IMR-90 (cell line): ENCODE measurements at regions not wholly inside any gene's neighbourhood (a gene's known extent, or its start where the extent isn't known, plus 50 kb on each side); places are given as distances from the start of the nearest gene placed in this dataset.

Experiments used
- ATAC-seq: fragments of 200-7000 bp; cut with Tn5 transposase; 2 replicates; pipeline ENCODE4 v1.9.1; 2020; ENCODE audit warnings: low read depth, mild to moderate bottlenecking, moderate library complexity
- BruUV-seq: library from RNA; stranded (reverse); fragments of 400-500 nt; replicated peaks from 2 replicates; lab custom pipeline; 2021; lab: Mats Ljungman, UMichigan
- CTCF ChIA-PET: fragments of 300-600 bp; formaldehyde crosslinking; extraction: SDS; loops from one replicate; lab custom pipeline; 2021; ENCODE audit warnings: antibody characterized with exemption; lab: Yijun Ruan, JAX
- POLR2A ChIA-PET: fragments of 300-600 bp; sonication (Branson Sonifier 250); formaldehyde crosslinking; loops from one replicate; lab custom pipeline; 2022; ENCODE audit warnings: antibody characterized with exemption; ENCODE audit not compliant: unreplicated experiment; lab: Charles Lee
- DNase-seq: peaks from one replicate; pipeline ENCODE4 v3.0.0; 2013
- H2AFZ ChIP-seq: replicated peaks from 2 replicates; pipeline ENCODE3; 2013; ENCODE audit warnings: low read length, mild to moderate bottlenecking; ENCODE audit not compliant: poor library complexity
- H2AK5ac ChIP-seq: 2 replicates; pipeline ENCODE4 v1.6.1; 2013; ENCODE audit warnings: low read depth, low read length, inconsistent platforms
- H2AK9ac ChIP-seq: replicated peaks from 2 replicates; pipeline ENCODE3; 2013; ENCODE audit warnings: mild to moderate bottlenecking, low read depth, low read length, moderate library complexity; ENCODE audit not compliant: poor library complexity
- H2BK120ac ChIP-seq: 2 replicates; pipeline ENCODE4 v1.6.1; 2013; ENCODE audit warnings: low read depth, low read length, inconsistent platforms
- H2BK15ac ChIP-seq: 3 replicates; pipeline ENCODE4 v1.6.1; 2013; ENCODE audit warnings: low read depth, low read length, inconsistent platforms
- H2BK20ac ChIP-seq: 2 replicates; pipeline ENCODE4 v1.6.1; 2013; ENCODE audit warnings: low read depth, mild to moderate bottlenecking, inconsistent platforms, low read length, moderate library complexity
- H2BK5ac ChIP-seq: 2 replicates; pipeline ENCODE4 v1.6.1; 2013; ENCODE audit warnings: mild to moderate bottlenecking, low read depth, low read length, inconsistent platforms; ENCODE audit not compliant: poor library complexity, severe bottlenecking
- H3K14ac ChIP-seq: replicated peaks from 2 replicates; pipeline ENCODE4 v1.6.1; 2013; ENCODE audit warnings: low read depth, low read length, inconsistent platforms
- H3K18ac ChIP-seq: 2 replicates; pipeline ENCODE4 v1.6.1; 2013; ENCODE audit warnings: low read depth, low read length, control low read depth
- H3K23ac ChIP-seq: 2 replicates; pipeline ENCODE4 v1.6.1; 2013; ENCODE audit warnings: low read depth, low read length, inconsistent platforms
- H3K27ac ChIP-seq: 2 replicates; pipeline ENCODE4 v1.5.1; 2013; ENCODE audit warnings: mild to moderate bottlenecking, control low read depth, low read length; ENCODE audit not compliant: insufficient read depth
- H3K27me3 ChIP-seq: 2 replicates; pipeline ENCODE4 v1.6.1; 2013; ENCODE audit warnings: low read length; ENCODE audit not compliant: control insufficient read depth, insufficient read depth
- H3K36me3 ChIP-seq: 2 replicates; pipeline ENCODE4 v1.6.1; 2013; ENCODE audit warnings: low read length, mixed read lengths; ENCODE audit not compliant: control insufficient read depth, insufficient read depth
- H3K4ac ChIP-seq: 2 replicates; pipeline ENCODE4 v1.6.1; 2013; ENCODE audit warnings: low read depth, low read length, inconsistent platforms
- H3K4me1 ChIP-seq: 2 replicates; pipeline ENCODE4 v1.6.1; 2013; ENCODE audit warnings: low read length, mixed read lengths; ENCODE audit not compliant: control insufficient read depth, insufficient read depth
- H3K4me2 ChIP-seq: 2 replicates; pipeline ENCODE4 v1.6.1; 2013; ENCODE audit warnings: low read depth, mild to moderate bottlenecking, control low read depth, low read length, moderate library complexity
- H3K4me3 ChIP-seq: 2 replicates; pipeline ENCODE4 v1.5.1; 2013; ENCODE audit warnings: low read depth, mild to moderate bottlenecking, control low read depth, low read length, moderate library complexity; ENCODE audit not compliant: insufficient read depth
- H3K56ac ChIP-seq: 2 replicates; pipeline ENCODE4 v1.6.1; 2013; ENCODE audit warnings: low read length, inconsistent platforms; ENCODE audit not compliant: insufficient read depth; ENCODE audit errors: extremely low read depth
- H3K79me1 ChIP-seq, 2 experiments: 2 replicates each; pipeline ENCODE4 v1.6.1; 2013; ENCODE audit warnings: low read length in 2 of 2, inconsistent platforms in 1 of 2, low read depth in 1 of 2
- H3K9ac ChIP-seq: 2 replicates; pipeline ENCODE4 v1.6.1; 2013; ENCODE audit warnings: low read depth, low read length, control low read depth
- H3K9me1 ChIP-seq: 2 replicates; pipeline ENCODE4 v1.6.1; 2013; ENCODE audit warnings: low read length, inconsistent platforms; ENCODE audit not compliant: insufficient read depth
- H3K9me3 ChIP-seq: 2 replicates; pipeline ENCODE4 v1.6.1; 2013; ENCODE audit warnings: low read length; ENCODE audit not compliant: control insufficient read depth, insufficient read depth
- H4K20me1 ChIP-seq: 2 replicates; pipeline ENCODE4 v1.6.1; 2013; ENCODE audit warnings: low read length, inconsistent platforms; ENCODE audit not compliant: insufficient read depth
- H4K5ac ChIP-seq: 2 replicates; pipeline ENCODE4 v1.6.1; 2013; ENCODE audit warnings: mild to moderate bottlenecking, low read depth, low read length, control low read depth
- H4K8ac ChIP-seq, 2 experiments: 2 replicates each; pipeline ENCODE4 v1.6.1; 2013; ENCODE audit warnings: low read depth in 2 of 2, low read length in 2 of 2, control low read depth in 1 of 2, inconsistent platforms in 1 of 2
- H4K91ac ChIP-seq: 2 replicates; pipeline ENCODE4 v1.6.1; 2013; ENCODE audit warnings: low read depth, low read length, inconsistent platforms; ENCODE audit not compliant: insufficient read depth
- BHLHE40 ChIP-seq: fragments of 150-350 bp; IDR thresholded peaks from 2 replicates; pipeline ENCODE4 v1.6.1; 2016; ENCODE audit warnings: mild to moderate bottlenecking, low read depth, low read length
- CEBPB ChIP-seq: IDR thresholded peaks from 2 replicates; pipeline ENCODE4 v1.6.1; 2012; ENCODE audit warnings: low read depth, low read length, improper control_type of control experiment
- CHD1 ChIP-seq: IDR thresholded peaks from 2 replicates; pipeline ENCODE4 v1.6.1; 2012; ENCODE audit warnings: low read depth, low read length, improper control_type of control experiment
- ELK1 ChIP-seq: fragments of 150-350 bp; IDR thresholded peaks from 2 replicates; pipeline ENCODE4 v1.6.1; 2016; ENCODE audit warnings: low read depth, mild to moderate bottlenecking, low read length, moderate library complexity, borderline replicate concordance
- FOS ChIP-seq: fragments of 150-350 bp; IDR thresholded peaks from 2 replicates; pipeline ENCODE4 v1.6.1; 2016; ENCODE audit warnings: low read depth, low read length
- MAFK ChIP-seq: IDR thresholded peaks from 2 replicates; pipeline ENCODE4 v1.6.1; 2012; ENCODE audit warnings: low read depth, low read length, improper control_type of control experiment
- MAZ ChIP-seq: IDR thresholded peaks from 2 replicates; pipeline ENCODE4 v1.6.1; 2012; ENCODE audit warnings: low read depth, mild to moderate bottlenecking, low read length, improper control_type of control experiment, moderate library complexity, borderline replicate concordance
- MXI1 ChIP-seq: IDR thresholded peaks from 2 replicates; pipeline ENCODE4 v1.6.1; 2012; ENCODE audit warnings: low read depth, mild to moderate bottlenecking, low read length, moderate library complexity, borderline replicate concordance
- NFE2L2 ChIP-seq: fragments of 150-350 bp; IDR thresholded peaks from 2 replicates; pipeline ENCODE4 v1.6.1; 2016; ENCODE audit warnings: low read depth, mild to moderate bottlenecking, low read length
- POLR2A ChIP-seq: IDR thresholded peaks from 2 replicates; pipeline ENCODE4 v1.6.1; 2012; ENCODE audit warnings: mild to moderate bottlenecking, low read depth, low read length
- RAD21 ChIP-seq: IDR thresholded peaks from 2 replicates; pipeline ENCODE4 v1.6.1; 2012; ENCODE audit warnings: low read length, improper control_type of control experiment
- RCOR1 ChIP-seq: IDR thresholded peaks from 2 replicates; pipeline ENCODE4 v1.6.1; 2012; ENCODE audit warnings: mild to moderate bottlenecking, low read length, improper control_type of control experiment; ENCODE audit not compliant: insufficient replicate concordance
- RFX5 ChIP-seq: IDR thresholded peaks from 2 replicates; pipeline ENCODE4 v1.8.0; 2012; ENCODE audit warnings: low read depth, mild to moderate bottlenecking, low read length, moderate library complexity
- SMC3 ChIP-seq: fragments of 150-350 bp; IDR thresholded peaks from 2 replicates; pipeline ENCODE4 v1.6.1; 2016; ENCODE audit warnings: low read depth, mild to moderate bottlenecking, antibody characterized with exemption, low read length, moderate library complexity
- USF2 ChIP-seq: fragments of 150-350 bp; IDR thresholded peaks from 2 replicates; pipeline ENCODE4 v1.6.1; 2017; ENCODE audit warnings: mild to moderate bottlenecking, antibody characterized with exemption, low read length, low read depth
- WGBS, 2 experiments: methylation state at CpG; one replicate each; pipeline versions ENCODE4 v1.1.5 to v1.1.7; 2013; ENCODE audit warnings: missing lambda C conversion rate in 2 of 2; ENCODE audit not compliant: insufficient read length in 1 of 2; ENCODE audit errors: extremely low coverage in 2 of 2; 5-methylcytosine and 5-hydroxymethylcytosine counted together
- dilution Hi-C: fragments of 300-500 bp; cut with HindIII; formaldehyde crosslinking; loops from one replicate; pipeline ENCODE4 v1.14.3; 2018; ENCODE audit warnings: low sequenced_read_pairs; ENCODE audit not compliant: unreplicated experiment
- in situ Hi-C: fragments of 300-500 bp; cut with MboI; formaldehyde crosslinking; loops from 3 replicates; pipeline ENCODE4 v1.14.3; 2019; ENCODE audit warnings: low sequenced_read_pairs, inconsistent platforms, mixed read lengths
- intact Hi-C: fragments of 100-400 bp; cut with micrococcal nuclease; formaldehyde crosslinking; loops from 2 replicates; pipeline ENCODE4 v1.10.0; 2022
- TF ChIP-seq, protein P1 (sequence below): conservative IDR thresholded peaks from 2 replicates; pipeline ENCODE4 v1.5.1; 2012; ENCODE audit warnings: mild to moderate bottlenecking, low read depth, low read length, improper control_type of control experiment

DNA sequence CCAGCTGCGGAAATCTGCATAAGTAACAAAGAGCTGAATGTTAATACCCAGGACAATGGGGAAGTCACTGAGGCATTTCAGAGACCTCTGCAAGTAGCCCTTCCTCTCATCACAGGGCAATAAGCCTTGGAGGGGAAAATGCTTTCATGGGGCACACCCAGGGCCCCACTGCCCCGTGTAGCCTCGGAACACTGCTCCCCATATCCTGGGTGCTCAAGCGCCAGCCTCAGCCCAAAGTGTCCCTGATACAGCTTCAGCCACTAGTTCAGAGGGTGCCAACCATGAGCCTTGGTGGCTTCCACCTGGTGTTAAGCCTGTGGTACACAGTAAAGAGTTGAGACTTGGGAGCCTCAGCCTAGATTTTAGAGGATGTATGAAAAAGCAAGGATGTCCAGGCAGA is 402.8 kb upstream of the CXorf51A start:
- Histone ChIP-seq H2BK15ac (no peak overlapping the region), H3K36me3 (no peaks in the 10 kb centered on the region), H3K9me3 (peaks cover 3% of the 10 kb centered on the region; the same call in 1 of the 2 replicates), H2AK9ac (no peak overlapping the region), H3K27ac (no peak overlapping the region), H3K14ac (no peak overlapping the region), H2BK120ac (no peak overlapping the region), H4K20me1 (no peaks in the 10 kb centered on the region), H3K4me3 (no peak overlapping the region), H3K4me2 (no peak overlapping the region), H3K27me3 (no peaks in the 10 kb centered on the region), H3K79me1 (no peaks in the 10 kb centered on the region), H3K18ac (no peak overlapping the region), H3K9me1 (no peaks in the 10 kb centered on the region), H4K91ac (no peak overlapping the region), H2BK5ac (no peak overlapping the region), H3K4me1 (no peaks in the 10 kb centered on the region), H4K8ac (no peak overlapping the region), H2BK20ac (no peak overlapping the region), H4K5ac (no peak overlapping the region), H2AK5ac (no peak overlapping the region), H3K23ac (no peak overlapping the region), H3K9ac (no peak overlapping the region), H2AFZ (no peak overlapping the region), H3K56ac (no peak overlapping the region), H3K4ac (no peak overlapping the region)
- no peak for DNase-seq
- CTCF ChIA-PET: no interaction called here
- POLR2A ChIA-PET: no interaction called here
- TF ChIP-seq RFX5 (no peak), FOS (no peak), POLR2A (no peak), NFE2L2 (no peak), MAZ (no peak), USF2 (no peak), SMC3 (no peak), CEBPB (no peak), RAD21 (no peak), ELK1 (no peak), BHLHE40 (no peak), RCOR1 (no peak), CHD1 (no peak), MAFK (no peak), MXI1 (no peak)
- TF ChIP-seq, protein P1, sequence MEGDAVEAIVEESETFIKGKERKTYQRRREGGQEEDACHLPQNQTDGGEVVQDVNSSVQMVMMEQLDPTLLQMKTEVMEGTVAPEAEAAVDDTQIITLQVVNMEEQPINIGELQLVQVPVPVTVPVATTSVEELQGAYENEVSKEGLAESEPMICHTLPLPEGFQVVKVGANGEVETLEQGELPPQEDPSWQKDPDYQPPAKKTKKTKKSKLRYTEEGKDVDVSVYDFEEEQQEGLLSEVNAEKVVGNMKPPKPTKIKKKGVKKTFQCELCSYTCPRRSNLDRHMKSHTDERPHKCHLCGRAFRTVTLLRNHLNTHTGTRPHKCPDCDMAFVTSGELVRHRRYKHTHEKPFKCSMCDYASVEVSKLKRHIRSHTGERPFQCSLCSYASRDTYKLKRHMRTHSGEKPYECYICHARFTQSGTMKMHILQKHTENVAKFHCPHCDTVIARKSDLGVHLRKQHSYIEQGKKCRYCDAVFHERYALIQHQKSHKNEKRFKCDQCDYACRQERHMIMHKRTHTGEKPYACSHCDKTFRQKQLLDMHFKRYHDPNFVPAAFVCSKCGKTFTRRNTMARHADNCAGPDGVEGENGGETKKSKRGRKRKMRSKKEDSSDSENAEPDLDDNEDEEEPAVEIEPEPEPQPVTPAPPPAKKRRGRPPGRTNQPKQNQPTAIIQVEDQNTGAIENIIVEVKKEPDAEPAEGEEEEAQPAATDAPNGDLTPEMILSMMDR: no peak
- intact Hi-C loops (no loop called here), in situ Hi-C loops (no loop called here), dilution Hi-C loops (no loop called here)
- ATAC-seq: no peak
- BruUV-seq: no TSS peak
- no CpG with 5 or more reads among the region's 4 CpGs for WGBS, 2 experiments
